Uterus (tissue), 3 donors: ENCODE measurements at regions not wholly inside any gene's neighbourhood (a gene's known extent, or its start where the extent isn't known, plus 50 kb on each side); places are given as distances from the start of the nearest gene placed in this dataset.

Experiments used
- DNase-seq, 2 donors: peaks; one replicate each; pipeline ENCODE4 v3.0.0-alpha.2; 2019 to 2020
- H3K27ac ChIP-seq, 2 donors: fragments of 200-600 bp; sonication (generic); 1 replicate in 1 of 2; 2 replicates in 1 of 2; pipeline ENCODE4 v1.5.1; 2016 to 2018
- H3K27me3 ChIP-seq, 2 donors: fragments of 200-600 bp; sonication (generic); one replicate each; pipeline ENCODE4 v1.5.1; 2018 to 2019; ENCODE audit warnings: control low read depth in 1 of 2
- H3K36me3 ChIP-seq, 2 donors: fragments of 200-600 bp; sonication (generic); one replicate each; pipeline ENCODE4 v1.5.1; 2019; ENCODE audit warnings: control low read depth in 1 of 2
- H3K4me1 ChIP-seq, 2 donors: fragments of 200-600 bp; sonication (generic); one replicate each; pipeline ENCODE4 v1.5.1; 2018 to 2019; ENCODE audit warnings: control low read depth in 1 of 2
- H3K4me3 ChIP-seq, 2 donors: fragments of 200-600 bp; sonication (generic); 1 replicate in 1 of 2; 2 replicates in 1 of 2; pipeline ENCODE4 v1.5.1; 2018 to 2019; ENCODE audit warnings: mild to moderate bottlenecking in 1 of 2
- H3K9me3 ChIP-seq, 2 donors: fragments of 200-600 bp; sonication (generic); one replicate each; pipeline ENCODE4 v1.5.1; 2019; ENCODE audit warnings: control low read depth in 1 of 2
- CTCF ChIP-seq, 4 experiments: fragments of 200-600 bp in 2 of 4; fragments of 450-650 bp in 2 of 4; sonication (generic) in 2 of 4; IDR thresholded peaks; one replicate each; pipeline ENCODE4 v1.5.1; 2016 to 2019; ENCODE audit warnings: antibody characterized with exemption in 4 of 4, mild to moderate bottlenecking in 2 of 4, moderate library complexity in 1 of 4
- POLR2A ChIP-seq, 2 donors: fragments of 450-650 bp; IDR thresholded peaks; one replicate each; pipeline ENCODE4 v1.6.1; 2016; ENCODE audit warnings: antibody characterized with exemption in 2 of 2, mild to moderate bottlenecking in 1 of 2, moderate library complexity in 1 of 2
- intact Hi-C: fragments of 100-400 bp; cut with DNase I; formaldehyde crosslinking; loops from one replicate; pipeline ENCODE4 v1.15.1; 2023; ENCODE audit warnings: low total_unique reads
- donor health status: DM: yes; HTN: yes; CAD: no.

- no peak for TF ChIP-seq POLR2A (IDR thresholded peaks at IDR 0.05)
- no peak for TF ChIP-seq CTCF (IDR thresholded peaks at IDR 0.05)
- no peak for DNase-seq
- no peaks in the 10 kb centered on the region for H3K27me3 ChIP-seq
- no peaks in the 10 kb centered on the region for H3K4me1 ChIP-seq
- H3K4me3 ChIP-seq = no peak overlapping the region
- H3K27ac ChIP-seq = no peak overlapping the region
- H3K9me3 ChIP-seq = no peaks in the 10 kb centered on the region
- no peaks in the 10 kb centered on the region for H3K36me3 ChIP-seq
- intact Hi-C loops = no loop called here
Observed at GRCh38 chr14:98598576-98598975, 673.4 kb downstream of the BCL11B start.

DNA sequence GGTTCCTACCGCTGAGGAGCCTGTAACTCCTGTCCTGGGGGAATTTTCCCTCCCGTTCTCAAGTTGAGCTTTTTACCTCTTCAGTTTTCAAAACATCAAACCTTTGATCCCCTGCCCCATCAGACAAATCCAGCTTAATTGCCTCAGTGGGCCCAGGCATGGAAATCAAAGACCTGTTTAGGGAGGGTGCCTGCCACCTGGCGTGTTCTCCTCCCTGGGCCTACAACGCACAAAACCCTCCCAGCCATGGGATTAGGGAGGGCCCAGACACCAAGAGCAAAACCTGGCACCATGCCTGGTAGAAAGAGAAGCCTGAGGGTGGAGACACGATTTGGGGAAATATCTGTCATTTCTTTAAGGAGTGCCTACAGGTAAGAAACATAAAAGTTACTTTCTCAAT is 672.9 kb downstream of the BCL11B start:
- no peak overlapping the region for H3K27ac ChIP-seq
- DNase-seq = no peak
- H3K9me3 ChIP-seq = no peaks in the 10 kb centered on the region
- H3K27me3 ChIP-seq = no peaks in the 10 kb centered on the region
- no peaks in the 10 kb centered on the region for H3K4me1 ChIP-seq
- H3K36me3 ChIP-seq = no peaks in the 10 kb centered on the region
- no peak for TF ChIP-seq POLR2A (IDR thresholded peaks at IDR 0.05)
- no peak for TF ChIP-seq CTCF (IDR thresholded peaks at IDR 0.05)
- H3K4me3 ChIP-seq = no peak overlapping the region
- intact Hi-C loops = no loop called here

- no peak for TF ChIP-seq CTCF (IDR thresholded peaks at IDR 0.05)
- TF ChIP-seq POLR2A (IDR thresholded peaks at IDR 0.05) = no peak
- Histone ChIP-seq H3K4me3 (no peak overlapping the region), H3K9me3 (no peaks in the 10 kb centered on the region), H3K4me1 (no peaks in the 10 kb centered on the region), H3K27me3 (no peaks in the 10 kb centered on the region), H3K36me3 (no peaks in the 10 kb centered on the region), H3K27ac (no peak overlapping the region)
- intact Hi-C loops = no loop called here
- DNase-seq = no peak
Observed at GRCh38 chr14:98602983-98603382, 669.0 kb downstream of the BCL11B start.

- Histone ChIP-seq H3K4me1 (no peaks in the 10 kb centered on the region), H3K9me3 (no peaks in the 10 kb centered on the region), H3K27ac (no peak overlapping the region)
Observed at GRCh38 chr14:98605043-98605442, 667.0 kb downstream of the BCL11B start.

DNA sequence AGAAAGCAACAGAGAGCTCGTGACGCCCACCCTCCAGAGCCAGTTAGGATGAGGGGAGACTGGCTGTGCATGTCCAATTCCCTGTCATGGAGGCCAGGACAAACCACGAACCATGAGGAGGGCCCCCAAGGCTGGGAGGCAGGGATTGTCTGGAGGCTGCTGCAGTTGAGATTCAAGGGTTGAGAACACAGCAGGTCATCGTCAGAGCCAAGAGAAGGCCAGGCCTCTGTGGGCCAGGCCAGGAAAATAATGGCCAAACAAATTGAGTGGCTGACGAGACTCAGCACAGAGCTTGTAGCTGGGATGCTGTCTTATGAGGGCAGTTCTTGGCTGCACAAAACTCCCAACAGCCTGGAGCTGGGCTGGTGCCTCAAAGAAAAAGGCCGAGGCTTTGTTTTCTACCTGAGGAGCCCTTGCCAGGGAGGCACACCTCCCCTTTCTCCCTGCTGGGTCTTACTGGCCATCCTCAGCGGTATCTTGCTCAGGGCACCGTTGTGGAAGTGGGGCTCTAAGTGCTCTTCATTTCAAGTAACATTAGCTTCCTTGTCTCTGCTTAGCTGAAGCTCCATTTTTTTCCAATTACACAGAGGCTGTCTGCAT is 665.9 kb downstream of the BCL11B start:
- H3K4me1 ChIP-seq = no peaks in the 10 kb centered on the region
- no peaks in the 10 kb centered on the region for H3K36me3 ChIP-seq
- H3K27ac ChIP-seq = no peak overlapping the region
- no peak overlapping the region for H3K4me3 ChIP-seq
- H3K27me3 ChIP-seq = no peaks in the 10 kb centered on the region
- TF ChIP-seq CTCF (IDR thresholded peaks at IDR 0.05) (no peak), POLR2A (IDR thresholded peaks at IDR 0.05) (no peak)
- H3K9me3 ChIP-seq = no peaks in the 10 kb centered on the region
- intact Hi-C loops = no loop called here
- DNase-seq = no peak

More at GRCh38 chr14:98605043-98605442, 667.0 kb downstream of the BCL11B start:
- DNase-seq = no peak
- Histone ChIP-seq H3K36me3 (no peaks in the 10 kb centered on the region), H3K4me3 (no peak overlapping the region), H3K27me3 (no peaks in the 10 kb centered on the region)
- intact Hi-C loops = no loop called here
- TF ChIP-seq CTCF (IDR thresholded peaks at IDR 0.05) (no peak), POLR2A (IDR thresholded peaks at IDR 0.05) (no peak)
